GM12872 (cell line): ENCODE measurements at regions not wholly inside any gene's neighbourhood (a gene's known extent, or its start where the extent isn't known, plus 50 kb on each side); places are given as distances from the start of the nearest gene placed in this dataset.

ENCODE experiments used
- TF ChIP-seq, protein P1 (sequence below): IDR thresholded peaks from 3 replicates; pipeline ENCODE4 v1.5.1; 2011; ENCODE audit warnings: low read depth, mild to moderate bottlenecking, low read length, moderate library complexity; ENCODE audit not compliant: insufficient read depth

DNA sequence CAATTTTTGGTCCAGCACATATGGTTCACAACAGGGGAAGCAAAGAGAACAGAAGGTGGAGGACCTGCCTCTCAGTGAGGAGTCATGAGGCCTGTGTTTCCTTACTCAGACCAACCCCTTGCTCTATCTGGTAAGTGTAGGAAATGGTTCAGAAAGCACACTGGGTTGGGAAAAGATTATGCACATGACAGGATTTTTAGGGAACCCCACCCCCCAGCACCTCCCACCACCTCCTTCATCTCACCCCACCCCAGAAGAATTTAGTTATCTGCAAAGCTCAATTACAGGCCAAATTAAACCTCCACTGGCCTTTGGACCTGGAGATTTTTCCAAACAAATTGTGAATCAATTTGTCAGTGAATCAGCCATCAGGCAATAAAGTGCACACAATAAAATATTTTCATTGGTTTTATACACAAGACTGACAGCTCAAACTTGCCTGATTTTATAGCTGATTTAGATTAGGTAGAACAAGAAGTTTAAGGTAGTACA is 132.8 kb downstream of the DACT1 start:
- TF ChIP-seq, protein P1, sequence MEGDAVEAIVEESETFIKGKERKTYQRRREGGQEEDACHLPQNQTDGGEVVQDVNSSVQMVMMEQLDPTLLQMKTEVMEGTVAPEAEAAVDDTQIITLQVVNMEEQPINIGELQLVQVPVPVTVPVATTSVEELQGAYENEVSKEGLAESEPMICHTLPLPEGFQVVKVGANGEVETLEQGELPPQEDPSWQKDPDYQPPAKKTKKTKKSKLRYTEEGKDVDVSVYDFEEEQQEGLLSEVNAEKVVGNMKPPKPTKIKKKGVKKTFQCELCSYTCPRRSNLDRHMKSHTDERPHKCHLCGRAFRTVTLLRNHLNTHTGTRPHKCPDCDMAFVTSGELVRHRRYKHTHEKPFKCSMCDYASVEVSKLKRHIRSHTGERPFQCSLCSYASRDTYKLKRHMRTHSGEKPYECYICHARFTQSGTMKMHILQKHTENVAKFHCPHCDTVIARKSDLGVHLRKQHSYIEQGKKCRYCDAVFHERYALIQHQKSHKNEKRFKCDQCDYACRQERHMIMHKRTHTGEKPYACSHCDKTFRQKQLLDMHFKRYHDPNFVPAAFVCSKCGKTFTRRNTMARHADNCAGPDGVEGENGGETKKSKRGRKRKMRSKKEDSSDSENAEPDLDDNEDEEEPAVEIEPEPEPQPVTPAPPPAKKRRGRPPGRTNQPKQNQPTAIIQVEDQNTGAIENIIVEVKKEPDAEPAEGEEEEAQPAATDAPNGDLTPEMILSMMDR = no peak

DNA sequence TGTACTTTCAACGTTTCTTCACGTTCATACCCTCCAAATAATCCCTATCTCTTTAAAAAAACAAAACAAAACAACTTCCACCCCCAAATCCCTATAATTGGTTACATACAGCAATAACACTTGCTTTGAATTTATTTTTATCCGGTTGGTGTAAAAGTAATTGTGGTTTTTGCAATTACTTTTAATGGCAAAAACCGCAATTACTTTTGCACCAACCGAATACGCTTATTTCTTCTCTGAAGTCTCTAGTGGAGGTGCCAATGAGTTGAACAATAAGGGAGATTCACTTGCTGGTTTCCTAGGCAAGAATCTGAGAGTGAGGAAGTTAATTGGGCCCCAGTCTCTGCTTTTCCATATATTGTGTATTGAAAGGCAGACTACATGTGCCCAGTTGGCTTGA is 133.3 kb downstream of the DACT1 start:
- TF ChIP-seq, protein P1 = no peak

DNA sequence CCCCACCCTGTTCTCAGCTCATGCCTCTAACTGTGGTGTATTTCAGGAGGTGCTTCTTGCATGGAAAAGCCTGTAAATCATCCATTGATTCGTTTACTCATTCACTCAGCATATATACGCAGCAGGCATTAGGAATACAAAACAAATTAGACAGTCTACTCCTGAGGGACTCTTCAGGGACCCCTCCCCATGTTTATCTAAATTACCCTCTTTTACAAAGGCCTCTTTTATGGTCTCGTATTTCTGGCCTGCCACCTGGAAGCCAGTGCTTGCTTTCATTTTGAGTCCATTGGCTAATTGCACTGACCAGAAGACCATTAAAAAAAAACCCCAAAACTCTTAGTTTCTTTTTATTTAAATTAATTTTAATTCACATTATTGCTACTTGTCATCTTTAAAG is 134.4 kb downstream of the DACT1 start:
- TF ChIP-seq, protein P1 = no peak

- TF ChIP-seq, protein P1 = no peak
Measured at GRCh38 chr14:58772794-58773620, 135.2 kb downstream of the DACT1 start.

DNA sequence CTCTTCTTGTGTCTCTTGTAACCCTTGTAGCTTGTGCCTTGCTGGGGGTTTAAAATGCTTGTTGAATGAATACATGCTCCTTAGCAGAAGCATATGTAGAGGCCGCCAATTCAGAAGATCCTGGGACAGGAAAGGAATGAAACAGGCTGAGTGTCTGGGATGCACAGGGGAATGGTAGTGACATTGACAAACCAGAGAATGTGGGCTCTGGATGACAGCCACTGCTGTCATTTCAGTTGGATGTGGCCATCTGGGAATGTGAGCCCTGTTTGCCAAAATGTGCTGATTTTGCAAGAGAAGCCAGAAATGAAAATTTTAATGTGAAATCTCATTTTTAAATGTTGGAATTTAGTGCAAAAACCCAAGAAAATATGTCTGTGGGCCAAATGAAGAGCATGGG is 136.8 kb downstream of the DACT1 start:
- TF ChIP-seq, protein P1 = no peak

- TF ChIP-seq, protein P1 = no peak
Measured at GRCh38 chr14:58776516-58776915, 138.8 kb downstream of the DACT1 start.

- TF ChIP-seq, protein P1 = no peak
Measured at GRCh38 chr14:58777541-58777979, 139.8 kb downstream of the DACT1 start.
